RCC 7860 (cell line): ENCODE measurements at regions not wholly inside any gene's neighbourhood (a gene's known extent, or its start where the extent isn't known, plus 50 kb on each side); places are given as distances from the start of the nearest gene placed in this dataset.
"Not testable (repeated sequence)": the region's sequence is repeated elsewhere in the genome, so short reads cannot be mapped to it uniquely, and the experiment has no call there.

Source experiments
- DNase-seq: peaks from one replicate; pipeline ENCODE4 v3.0.0-alpha.2; 2015; ENCODE audit warnings: low spot score
- FAIRE-seq: peaks from 2 replicates; lab custom pipeline; 2012; peaks lifted over from hg19 to GRCh38; lab: Jason Lieb, UNC

DNA sequence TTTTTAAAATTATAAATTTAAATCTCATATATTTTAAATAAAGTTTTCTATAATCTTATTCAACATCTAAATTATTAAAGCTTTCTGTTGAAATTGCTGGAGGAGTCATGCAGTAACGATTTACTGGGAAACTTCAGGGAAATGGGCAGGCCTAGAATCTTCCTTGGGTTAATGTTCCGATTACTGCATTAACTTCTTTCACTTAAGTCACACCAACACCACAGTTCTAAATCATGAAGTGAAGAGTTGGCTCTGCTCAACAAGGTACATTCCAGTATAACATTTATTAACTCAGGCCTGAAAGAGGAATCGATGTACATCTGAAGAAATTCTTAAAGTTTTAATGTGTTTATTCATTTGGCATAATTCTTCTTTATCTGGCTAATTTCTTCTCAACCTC, 244.3 kb downstream of the CCER1 start:
- DNase-seq: no peak
- no peak for FAIRE-seq

DNA sequence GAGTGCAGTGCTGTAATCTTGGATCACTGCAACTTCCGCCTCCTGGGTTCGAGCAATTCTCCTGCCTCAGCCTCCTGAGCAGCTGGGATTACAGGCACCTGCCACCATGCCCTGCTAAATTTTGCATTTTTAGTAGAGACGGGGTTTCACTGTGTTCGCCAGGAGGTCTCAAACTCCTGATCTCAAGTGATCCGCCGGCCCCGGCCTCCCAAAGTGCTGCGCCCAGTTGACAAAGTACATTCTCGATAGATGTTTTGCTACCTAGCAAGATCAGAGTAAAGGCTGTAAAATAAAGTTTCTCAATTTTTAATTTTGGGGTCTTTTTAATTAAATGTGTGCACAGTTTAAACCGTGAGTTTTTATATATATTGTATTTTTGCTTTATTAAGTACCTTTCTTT, 248.9 kb downstream of the CCER1 start:
- DNase-seq (no peak), FAIRE-seq (no peak)

DNA sequence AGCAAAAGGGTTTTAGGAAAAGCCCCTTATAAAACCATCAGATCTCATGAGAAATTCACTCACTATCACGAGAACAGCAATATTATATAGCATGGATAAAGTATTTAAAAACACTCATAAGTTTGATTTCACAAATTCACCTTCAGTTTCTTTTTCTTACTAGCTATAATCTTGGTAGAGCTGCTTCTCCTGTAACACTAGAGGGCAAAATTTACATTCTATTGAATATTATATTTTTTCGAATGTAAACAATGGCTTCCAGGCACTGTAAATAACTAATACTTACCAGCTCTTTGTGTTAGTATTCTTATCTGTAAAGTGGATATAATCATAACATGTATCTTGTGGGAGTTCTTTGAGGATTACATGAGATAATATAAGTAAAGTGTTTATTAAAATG, 259.6 kb downstream of the CCER1 start:
- DNase-seq (no peak), FAIRE-seq (no peak)

DNA sequence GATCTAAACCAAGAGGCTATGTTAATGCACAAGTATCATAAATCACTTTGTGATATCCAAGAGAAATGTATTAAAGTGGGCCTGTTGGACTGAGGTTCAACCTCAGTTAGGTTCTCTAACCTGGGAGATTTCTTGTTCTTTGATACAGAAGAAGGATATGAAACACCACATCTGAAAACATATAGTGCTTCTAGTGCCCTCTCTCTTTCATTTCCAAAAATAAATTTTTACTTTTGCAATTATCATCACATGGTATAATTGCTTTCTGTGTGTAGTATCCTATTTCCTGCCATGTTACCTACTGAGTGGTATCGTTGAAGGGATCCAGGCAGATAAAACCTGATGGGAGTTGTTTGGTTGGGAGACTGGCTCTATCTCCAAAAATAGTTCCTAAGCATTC, 264.9 kb downstream of the CCER1 start:
- FAIRE-seq: no peak
- DNase-seq: no peak

DNA sequence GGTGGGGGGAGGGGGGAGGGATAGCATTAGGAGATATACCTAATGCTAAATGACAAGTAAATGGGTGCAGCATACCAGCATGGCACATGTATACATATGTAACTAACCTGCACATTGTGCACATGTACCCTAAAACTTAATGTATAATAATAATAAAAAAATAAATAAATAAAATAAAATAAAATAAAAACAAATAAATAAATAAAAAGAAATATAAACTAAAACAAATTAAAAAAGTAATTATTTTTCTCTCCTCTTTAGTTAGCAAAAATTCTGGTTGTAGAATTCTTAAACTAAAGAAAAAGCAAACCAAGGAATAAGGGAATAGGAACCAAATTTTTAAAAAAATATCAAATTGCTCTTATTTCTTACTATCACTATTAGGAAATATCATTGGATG, 267.3 kb downstream of the CCER1 start:
- not testable (repeated sequence) for FAIRE-seq, DNase-seq

DNA sequence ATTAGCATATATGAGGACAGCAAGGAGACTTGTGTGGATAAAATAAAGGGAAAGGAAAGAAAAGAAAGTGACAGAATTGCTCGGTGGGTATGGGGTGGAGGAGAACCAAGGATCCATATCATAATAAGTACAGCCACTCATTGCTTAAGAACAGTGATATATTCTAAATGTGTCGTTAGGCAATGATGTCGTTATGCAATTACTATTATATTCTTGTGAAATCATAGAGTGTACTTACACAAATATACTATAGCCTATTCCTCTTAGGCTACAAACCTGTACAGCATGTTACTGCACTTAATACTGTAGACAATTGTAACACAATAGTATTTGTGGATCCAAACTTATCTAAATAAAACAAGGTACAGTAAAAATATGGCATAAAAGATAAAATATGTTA, 271.1 kb downstream of the CCER1 start:
- FAIRE-seq: no peak
- no peak for DNase-seq

DNA sequence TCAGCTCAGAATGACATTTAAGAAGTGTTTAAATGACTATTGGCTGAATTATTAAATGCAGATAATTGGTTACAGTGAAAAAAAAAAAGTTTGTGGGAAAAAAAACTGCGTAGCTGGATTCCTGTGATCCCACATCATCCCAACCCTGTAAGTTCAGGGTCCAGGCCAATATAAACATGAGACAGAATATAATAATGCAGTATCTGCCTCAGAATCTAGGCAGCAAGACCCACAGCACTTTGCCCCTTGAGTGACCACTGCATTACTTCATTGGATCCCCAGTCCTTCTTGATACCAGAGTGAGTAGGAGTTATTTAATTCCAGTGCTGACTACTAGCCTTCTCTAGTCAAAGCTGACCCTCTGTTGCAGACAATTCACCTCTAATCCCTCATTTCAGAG, 272.6 kb downstream of the CCER1 start:
- no peak for DNase-seq
- no peak for FAIRE-seq

DNA sequence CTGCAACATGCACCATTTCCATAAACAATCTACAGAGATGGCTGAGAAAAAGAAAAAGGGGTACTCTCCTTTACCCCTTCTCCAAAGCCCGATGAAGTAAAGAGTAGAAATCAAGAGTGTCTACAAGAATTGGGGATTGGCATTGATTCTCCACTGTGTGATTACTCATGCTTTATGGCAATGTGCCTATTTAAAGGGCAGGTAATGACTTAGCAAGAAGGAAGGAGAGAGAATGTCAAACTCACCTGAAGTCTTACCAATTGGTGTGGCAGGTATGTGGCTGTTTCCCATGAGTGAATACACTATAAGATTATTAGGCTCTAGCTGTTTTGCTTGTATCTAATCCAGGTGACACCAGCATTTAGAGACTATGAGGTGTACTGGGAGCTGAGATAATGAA, 275.3 kb downstream of the CCER1 start:
- DNase-seq: no peak
- no peak for FAIRE-seq

DNA sequence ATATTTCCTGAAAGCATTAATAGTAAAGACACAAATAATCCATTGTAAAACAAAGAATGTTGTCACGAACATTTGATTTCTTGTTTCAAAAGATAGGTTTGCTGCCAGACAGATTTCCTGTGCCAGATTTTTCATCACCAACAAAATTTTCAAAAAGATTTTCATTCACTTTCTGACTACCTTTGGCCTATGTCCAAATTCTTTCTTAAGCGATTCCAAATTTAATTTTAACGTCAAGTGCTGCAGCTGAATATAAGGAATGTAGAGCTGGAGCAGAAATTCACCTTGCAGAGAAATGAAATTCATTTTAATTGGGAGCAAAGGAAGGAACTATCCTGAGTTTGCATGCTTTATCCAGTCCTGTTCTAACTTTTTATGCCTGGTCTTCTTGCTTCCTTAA, 277.4 kb downstream of the CCER1 start:
- FAIRE-seq (no peak), DNase-seq (no peak)

DNA sequence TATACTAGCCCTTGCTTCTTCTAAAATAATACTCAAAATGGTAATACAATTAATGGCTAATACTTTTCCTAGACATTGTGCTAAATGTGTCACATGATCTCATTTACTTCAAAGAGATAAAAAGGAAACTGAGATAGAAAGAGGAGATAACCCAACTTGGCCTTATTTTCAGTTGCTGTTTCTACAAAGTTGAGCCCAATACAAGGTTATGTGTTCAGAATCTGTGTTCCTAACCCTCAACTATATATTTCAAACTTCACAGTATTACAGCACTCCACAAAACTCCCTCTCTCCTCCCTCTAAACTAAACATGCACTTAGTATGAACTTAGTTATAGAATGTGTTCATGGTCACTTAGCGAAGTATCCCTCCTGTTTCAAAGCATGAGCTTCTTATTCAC, 277.9 kb downstream of the CCER1 start:
- no peak for FAIRE-seq
- DNase-seq: no peak

DNA sequence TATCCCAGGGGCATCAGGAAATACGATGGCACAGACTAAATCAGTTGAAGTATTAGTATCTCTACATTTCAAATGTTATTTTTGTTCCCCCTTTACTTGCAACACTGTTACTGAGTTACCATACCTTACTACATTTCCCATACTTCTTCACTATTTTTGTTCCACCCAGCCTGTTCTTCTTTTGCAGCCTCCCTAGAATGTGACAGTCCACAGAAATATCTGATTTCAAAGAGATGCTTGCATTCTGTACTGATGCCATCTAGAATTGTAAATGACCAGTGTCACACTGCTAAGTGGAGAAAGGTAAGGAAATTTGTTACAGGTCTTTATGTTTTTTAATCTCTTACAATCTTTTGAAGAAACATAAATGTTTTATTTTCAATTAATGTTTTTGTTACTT, 279.9 kb downstream of the CCER1 start:
- FAIRE-seq (no peak), DNase-seq (no peak)

DNA sequence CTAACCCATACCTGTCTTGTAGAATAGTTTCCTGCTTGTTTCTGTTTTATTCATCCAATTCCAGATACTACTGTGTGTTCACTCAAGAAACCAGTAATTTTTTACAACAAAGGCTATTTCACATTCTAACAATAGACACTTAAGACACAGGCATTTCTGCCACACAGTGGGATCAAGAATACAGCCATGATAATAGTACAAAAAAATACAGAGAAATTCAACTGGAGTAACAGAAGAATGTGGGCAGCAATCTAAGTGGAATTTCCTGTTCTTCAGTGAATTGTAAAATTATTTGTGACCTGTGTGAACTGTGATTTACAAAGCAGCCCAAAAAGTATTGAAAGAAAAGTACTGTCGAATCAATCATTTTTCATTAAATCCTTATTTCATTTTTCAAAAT, 282.9 kb downstream of the CCER1 start:
- FAIRE-seq: no peak
- DNase-seq: no peak

DNA sequence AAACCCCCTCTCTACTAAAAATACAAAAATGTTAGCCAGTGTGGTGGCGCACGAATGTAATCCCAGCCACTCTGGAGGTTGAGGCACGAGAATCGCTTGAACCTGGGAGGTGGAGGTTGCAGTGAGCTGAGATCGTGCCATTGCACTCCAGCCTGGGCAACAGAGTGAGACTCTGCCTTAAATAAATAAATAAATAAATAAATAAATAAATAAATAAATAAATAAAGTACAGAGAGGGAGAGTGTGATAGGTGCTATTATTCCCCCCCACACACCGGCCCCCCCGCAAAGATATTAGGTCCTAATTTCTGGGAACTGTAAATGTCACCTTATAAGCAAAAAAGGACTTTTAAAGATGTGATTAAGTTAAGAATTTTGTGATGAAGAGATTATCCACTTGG, 291.0 kb downstream of the CCER1 start:
- FAIRE-seq, DNase-seq: not testable (repeated sequence)

DNA sequence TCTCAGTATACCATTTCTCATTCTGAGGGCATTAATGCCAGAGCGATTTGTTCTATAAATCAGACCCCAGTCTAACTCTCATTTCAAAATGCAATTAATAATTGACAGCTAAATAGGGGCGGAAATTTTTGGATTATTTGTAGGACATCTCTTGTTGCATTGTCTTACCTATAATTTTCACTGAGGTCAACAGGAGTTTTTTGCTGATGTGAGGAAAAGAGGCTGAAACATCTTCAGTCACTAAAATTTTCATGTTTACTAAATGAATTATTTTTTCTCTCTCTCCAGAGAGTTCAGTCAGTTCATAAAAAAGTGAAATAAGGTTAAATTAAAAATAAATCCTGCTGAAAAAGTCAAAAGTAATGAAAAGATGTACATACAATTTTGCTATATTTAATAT, 295.9 kb downstream of the CCER1 start:
- no peak for FAIRE-seq
- no peak for DNase-seq

DNA sequence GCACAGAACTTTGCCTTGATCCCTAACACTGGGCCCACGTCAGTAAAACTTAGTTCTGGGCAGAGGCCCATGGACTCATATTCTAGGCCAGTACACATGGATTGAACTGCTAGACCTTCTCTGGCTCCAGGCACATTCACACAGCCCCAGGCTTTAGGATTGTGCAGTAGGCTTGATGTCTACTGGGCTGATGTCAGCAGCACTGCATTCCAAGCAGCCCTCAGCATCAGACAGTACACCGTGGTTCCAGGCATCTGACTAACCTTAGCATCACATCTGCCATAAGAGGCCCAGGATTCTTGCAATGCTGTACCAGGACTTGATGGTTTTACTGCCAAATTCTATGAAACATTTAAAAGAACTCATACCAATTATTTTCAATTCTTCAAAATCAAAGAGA, 301.9 kb downstream of the CCER1 start:
- FAIRE-seq (no peak), DNase-seq (no peak)

DNA sequence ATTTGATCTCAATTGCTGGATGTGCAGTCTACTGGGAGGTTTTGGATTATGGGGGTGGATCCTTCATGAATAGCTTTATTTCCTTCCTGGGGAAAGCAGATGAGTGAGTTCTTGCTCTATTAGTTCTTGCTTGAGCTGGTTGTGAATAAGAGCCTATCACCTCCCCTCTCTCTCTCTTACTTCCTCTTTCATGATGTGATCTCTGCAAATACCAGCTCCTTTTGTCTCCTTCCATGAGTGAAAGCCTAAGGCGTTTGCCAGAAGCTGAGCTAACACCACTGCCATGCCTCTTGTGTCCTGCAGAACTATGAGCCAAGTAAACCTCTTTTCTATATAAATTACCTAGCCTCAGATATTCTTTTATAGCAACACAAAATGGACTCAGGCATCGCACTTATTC, 302.7 kb downstream of the CCER1 start:
- FAIRE-seq (no peak), DNase-seq (no peak)

DNA sequence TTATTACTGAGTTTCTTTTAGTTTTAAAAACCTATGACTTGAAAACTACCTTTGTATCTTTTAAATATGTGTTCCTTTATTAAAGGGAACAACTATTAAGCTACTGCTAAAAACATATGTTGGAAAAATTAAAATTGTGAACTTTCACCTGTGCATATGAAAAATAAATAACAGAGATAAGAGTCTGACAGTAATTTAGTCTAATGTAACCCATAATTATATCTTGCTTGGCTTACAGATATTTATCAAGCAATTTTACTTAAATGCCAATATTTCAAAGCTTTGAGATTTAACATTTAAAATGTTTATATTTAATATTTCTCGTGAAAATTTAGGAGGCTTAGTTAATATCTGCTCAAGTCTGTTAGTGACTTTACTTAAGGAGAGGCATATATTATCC, 309.8 kb downstream of the CCER1 start:
- DNase-seq (no peak), FAIRE-seq (no peak)

DNA sequence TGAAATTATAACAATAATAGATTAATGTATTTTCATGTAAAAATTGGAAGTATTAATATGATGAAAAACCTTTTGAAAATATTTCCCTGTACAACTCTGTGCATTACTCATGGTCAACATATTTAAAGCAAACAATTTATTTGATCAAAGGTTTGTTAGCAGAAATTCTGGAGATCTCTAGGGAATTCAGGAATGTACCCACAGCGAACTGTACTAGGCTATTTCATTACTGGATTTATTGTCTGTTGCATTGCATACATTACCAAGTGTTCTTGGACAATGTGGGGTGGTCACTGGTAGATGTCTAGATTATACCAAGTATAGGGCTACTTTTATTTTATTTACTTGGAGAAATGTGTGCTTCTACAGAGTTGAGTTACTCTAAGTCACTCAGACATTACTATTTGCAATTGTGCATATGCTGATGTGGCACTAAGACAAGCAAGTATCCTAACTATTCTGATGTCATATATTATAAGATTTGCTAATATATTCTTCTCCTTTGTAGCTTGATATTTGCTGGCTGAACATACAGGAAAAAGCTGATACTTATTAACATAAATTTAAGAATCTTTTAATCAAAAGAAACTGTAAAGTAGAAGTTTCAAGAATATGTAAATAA, 323.3 kb downstream of the CCER1 start:
- FAIRE-seq: no peak
- DNase-seq: no peak

DNA sequence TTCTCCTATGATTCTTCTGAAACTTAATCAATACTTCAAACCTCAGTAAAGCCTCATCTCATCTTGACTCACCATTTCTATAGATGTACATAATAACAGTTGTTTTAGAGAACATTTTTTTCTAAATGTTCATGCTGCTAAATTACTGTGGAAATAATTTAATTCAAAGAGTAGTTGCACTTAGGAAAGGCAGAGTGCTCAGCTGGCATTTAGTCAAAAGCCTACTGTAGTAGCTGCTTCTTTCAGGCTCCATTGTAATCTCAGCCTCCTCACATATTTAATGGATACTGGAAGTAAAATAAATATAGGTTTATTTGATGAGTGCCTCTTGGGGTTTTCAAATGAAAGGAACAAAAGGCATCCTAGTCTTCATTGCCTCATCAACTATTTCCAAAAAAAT, 325.0 kb downstream of the CCER1 start:
- DNase-seq (no peak), FAIRE-seq (no peak)

DNA sequence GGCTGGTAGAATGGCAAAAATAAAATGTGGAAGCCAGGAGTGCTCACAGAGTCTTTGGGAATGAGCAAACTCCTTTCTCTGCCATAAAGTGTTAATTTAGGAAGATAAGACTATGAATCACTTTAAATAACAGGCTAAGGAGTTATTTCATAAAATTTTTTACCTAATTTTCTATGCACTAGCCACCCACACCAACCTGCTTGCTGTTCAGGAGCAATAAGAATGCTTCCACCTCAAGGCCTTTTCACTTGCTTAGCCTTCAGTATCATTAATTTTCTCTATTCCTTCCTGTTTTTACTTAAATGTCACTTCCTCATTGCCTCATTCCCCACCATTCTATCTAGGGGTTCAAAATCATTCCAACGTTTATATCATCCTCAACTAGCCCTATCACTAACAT, 326.8 kb downstream of the CCER1 start:
- no peak for FAIRE-seq
- no peak for DNase-seq

DNA sequence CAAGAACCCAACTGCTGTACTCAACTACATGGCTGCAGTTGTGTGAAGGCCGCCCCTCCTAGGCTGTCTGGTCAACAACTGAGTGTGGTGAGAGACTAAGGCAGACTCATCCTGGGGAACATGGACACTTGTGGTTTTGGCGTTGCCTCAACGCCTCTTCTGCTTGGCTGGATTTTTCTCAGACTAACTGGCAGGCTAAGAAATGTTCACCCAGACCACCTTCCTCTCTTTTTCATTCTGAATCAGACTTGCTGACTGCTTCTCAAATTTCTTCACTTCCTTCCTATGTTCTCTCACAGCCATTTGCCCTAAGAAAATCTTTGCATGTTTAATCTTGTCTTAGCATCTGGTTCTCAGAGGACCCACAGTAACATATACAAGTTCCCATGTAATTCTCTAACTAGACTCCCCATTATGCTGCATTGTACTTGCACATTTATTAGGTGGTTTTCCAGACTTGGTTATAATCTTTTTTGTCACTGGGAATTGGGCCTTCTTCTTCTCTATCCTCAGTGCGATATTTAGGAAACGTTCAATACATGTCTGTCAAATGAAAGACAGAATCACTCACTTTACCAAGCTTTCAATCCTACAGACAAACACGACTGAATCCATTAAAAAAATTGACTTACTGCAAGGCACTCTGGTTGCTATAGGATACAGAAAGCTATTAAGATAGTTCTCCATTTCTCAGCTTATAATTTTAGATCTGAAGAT, 327.6 kb downstream of the CCER1 start:
- DNase-seq: no peak
- no peak for FAIRE-seq

DNA sequence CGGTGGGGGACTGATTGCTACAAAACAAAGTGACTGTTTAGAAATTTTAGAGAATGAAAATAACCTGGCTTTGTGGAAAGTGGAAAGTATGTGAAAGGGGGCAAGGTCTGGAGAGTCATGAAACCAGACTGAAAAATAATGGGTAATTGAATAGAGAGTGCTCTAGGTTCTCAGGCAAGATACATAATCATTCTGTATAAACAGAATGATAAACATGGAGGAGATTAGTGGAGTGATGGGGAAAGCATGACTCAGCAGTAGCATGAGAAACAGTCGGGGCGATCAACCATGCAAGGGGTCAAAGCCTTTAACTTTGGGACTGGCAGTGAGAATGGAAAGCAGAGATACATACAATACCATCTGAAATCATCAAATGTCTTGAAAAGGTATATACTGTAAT, 332.5 kb downstream of the CCER1 start:
- no peak for FAIRE-seq
- no peak for DNase-seq

DNA sequence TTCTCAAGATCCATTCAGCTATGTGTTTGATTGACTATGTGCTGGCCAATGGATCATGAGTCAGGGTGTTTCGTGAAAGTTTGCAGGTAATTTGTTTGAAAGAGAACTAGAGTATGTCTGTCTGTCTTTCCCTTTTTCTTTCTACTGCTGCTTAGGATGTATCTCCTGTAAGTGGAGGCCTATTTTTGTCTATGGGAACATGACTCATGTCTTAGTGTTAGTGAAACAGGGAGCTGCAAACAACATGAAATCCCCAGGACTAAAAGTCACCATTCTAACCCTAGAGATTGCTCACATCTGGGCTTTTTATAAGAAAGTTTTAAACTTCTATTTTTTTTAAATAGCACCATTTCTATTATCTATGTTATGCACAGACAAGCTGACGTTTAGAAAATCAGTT, 333.0 kb downstream of the CCER1 start:
- FAIRE-seq (no peak), DNase-seq (no peak)
